ENCODE measurements at regions not wholly inside any gene's neighbourhood (a gene's known extent, or its start where the extent isn't known, plus 50 kb on each side); places are given as distances from the start of the nearest gene placed in this dataset.

- TF ChIP-seq SAP130 (CRISPR knock-in tag; IDR thresholded peaks at IDR 0.05; ENCODE audit: low read depth): no peak
Observed at GRCh38 chr21:17967319-17967718, 148.2 kb upstream of the C21orf91 start (continued).

GRCh38 chr21:17964716-17965115 lies 145.6 kb upstream of the C21orf91 start:
- H3K79me2 ChIP-seq (ENCODE audit: insufficient read depth, low read length): no peaks in the 10 kb centered on the region
- BruUV-seq (replicated peaks): no TSS peak
- H3K36me3 ChIP-seq (replicated peaks in 1 of 2; ENCODE audit: control insufficient read depth in 1 of 2, insufficient read depth in 2 of 2, low read length in 2 of 2): no peaks in the 10 kb centered on the region
- ChIA-PET CTCF (ENCODE audit: low intra/inter-chr PET ratio, low total read pairs) (no interaction called here), POLR2A (no interaction called here)
- no peak overlapping the region for H2AFZ ChIP-seq (ENCODE audit: low read length)
- no peak overlapping the region for H3K4me2 ChIP-seq (ENCODE audit: low read depth, low read length)
- DNase-seq (ENCODE audit: low spot score) (no peak), FAIRE-seq (no peak), ATAC-seq (no peak)
- H3K27me3 ChIP-seq (ENCODE audit: control insufficient read depth in 1 of 2, insufficient read depth in 2 of 2, low read length in 2 of 2): no peaks in the 10 kb centered on the region
- no peaks in the 10 kb centered on the region for H4K20me1 ChIP-seq (ENCODE audit: insufficient read depth, low read length)
- H3K9me3 ChIP-seq (ENCODE audit: low read length): no peaks in the 10 kb centered on the region
- no peak overlapping the region for H3K9ac ChIP-seq (ENCODE audit: insufficient read depth, low read depth, low read length)
- in situ Hi-C loops (cut with HindIII; ENCODE audit: extremely low pct_ligation_motif_present, low pct_unique_long_range_greater_than_20kb): no loop called here
- H3K27ac ChIP-seq (ENCODE audit: extremely low read length, insufficient read depth, low read length): no peak overlapping the region
- no peak overlapping the region for H3K4me3 ChIP-seq (replicated peaks in 1 of 3; ENCODE audit: insufficient read depth in 1 of 3, low read depth in 2 of 3, low read length in 3 of 3)
- intact Hi-C loops (cut with micrococcal nuclease; ENCODE audit: unreplicated experiment): no loop called here
- no peaks in the 10 kb centered on the region for H3K4me1 ChIP-seq (ENCODE audit: insufficient read depth, low read length)
- TF ChIP-seq TAF15 (IDR thresholded peaks at IDR 0.05; ENCODE audit: low read depth, low read length, poor library complexity, severe bottlenecking) (no peak), ATF7 (IDR thresholded peaks at IDR 0.05) (no peak), ATF7 (CRISPR knock-in tag; IDR thresholded peaks at IDR 0.05) (no peak), SNAPC4 (CRISPR knock-in tag; IDR thresholded peaks at IDR 0.05) (no peak), HNRNPL (IDR thresholded peaks at IDR 0.05; ENCODE audit: low read depth, low read length) (no peak), GMEB2 (CRISPR knock-in tag; IDR thresholded peaks at IDR 0.05; ENCODE audit: low read depth) (no peak), ZSCAN20 (CRISPR knock-in tag; IDR thresholded peaks at IDR 0.05; ENCODE audit: borderline replicate concordance) (no peak), CEBPB (IDR thresholded peaks at IDR 0.05; ENCODE audit: borderline replicate concordance, low read depth, low read length) (no peak), ZFP41 (CRISPR knock-in tag; IDR thresholded peaks at IDR 0.05; ENCODE audit: borderline replicate concordance) (no peak), ZNF296 (CRISPR knock-in tag; conservative IDR thresholded peaks at IDR 0.05) (no peak), CREM (IDR thresholded peaks at IDR 0.05) (no peak), CREM (CRISPR knock-in tag; IDR thresholded peaks at IDR 0.05) (no peak), SMAD1 (CRISPR knock-in tag; IDR thresholded peaks at IDR 0.05; ENCODE audit: borderline replicate concordance, low read depth) (no peak)
- TF ChIP-seq, protein P1, sequence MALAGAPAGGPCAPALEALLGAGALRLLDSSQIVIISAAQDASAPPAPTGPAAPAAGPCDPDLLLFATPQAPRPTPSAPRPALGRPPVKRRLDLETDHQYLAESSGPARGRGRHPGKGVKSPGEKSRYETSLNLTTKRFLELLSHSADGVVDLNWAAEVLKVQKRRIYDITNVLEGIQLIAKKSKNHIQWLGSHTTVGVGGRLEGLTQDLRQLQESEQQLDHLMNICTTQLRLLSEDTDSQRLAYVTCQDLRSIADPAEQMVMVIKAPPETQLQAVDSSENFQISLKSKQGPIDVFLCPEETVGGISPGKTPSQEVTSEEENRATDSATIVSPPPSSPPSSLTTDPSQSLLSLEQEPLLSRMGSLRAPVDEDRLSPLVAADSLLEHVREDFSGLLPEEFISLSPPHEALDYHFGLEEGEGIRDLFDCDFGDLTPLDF (CRISPR knock-in tag; IDR thresholded peaks at IDR 0.05): no peak
- TF ChIP-seq, protein P2, sequence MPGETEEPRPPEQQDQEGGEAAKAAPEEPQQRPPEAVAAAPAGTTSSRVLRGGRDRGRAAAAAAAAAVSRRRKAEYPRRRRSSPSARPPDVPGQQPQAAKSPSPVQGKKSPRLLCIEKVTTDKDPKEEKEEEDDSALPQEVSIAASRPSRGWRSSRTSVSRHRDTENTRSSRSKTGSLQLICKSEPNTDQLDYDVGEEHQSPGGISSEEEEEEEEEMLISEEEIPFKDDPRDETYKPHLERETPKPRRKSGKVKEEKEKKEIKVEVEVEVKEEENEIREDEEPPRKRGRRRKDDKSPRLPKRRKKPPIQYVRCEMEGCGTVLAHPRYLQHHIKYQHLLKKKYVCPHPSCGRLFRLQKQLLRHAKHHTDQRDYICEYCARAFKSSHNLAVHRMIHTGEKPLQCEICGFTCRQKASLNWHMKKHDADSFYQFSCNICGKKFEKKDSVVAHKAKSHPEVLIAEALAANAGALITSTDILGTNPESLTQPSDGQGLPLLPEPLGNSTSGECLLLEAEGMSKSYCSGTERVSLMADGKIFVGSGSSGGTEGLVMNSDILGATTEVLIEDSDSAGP (CRISPR knock-in tag; IDR thresholded peaks at IDR 0.05; ENCODE audit: borderline replicate concordance): no peak

Data from HepG2 (cell line).